IMR-90 (cell line): ENCODE measurements at regions not wholly inside any gene's neighbourhood (a gene's known extent, or its start where the extent isn't known, plus 50 kb on each side); places are given as distances from the start of the nearest gene placed in this dataset.

Experiments used
- ATAC-seq: fragments of 200-7000 bp; cut with Tn5 transposase; 2 replicates; pipeline ENCODE4 v1.9.1; 2020; ENCODE audit warnings: low read depth, mild to moderate bottlenecking, moderate library complexity
- BruUV-seq: library from RNA; stranded (reverse); fragments of 400-500 nt; replicated peaks from 2 replicates; lab custom pipeline; 2021; lab: Mats Ljungman, UMichigan
- CTCF ChIA-PET: fragments of 300-600 bp; formaldehyde crosslinking; extraction: SDS; loops from one replicate; lab custom pipeline; 2021; ENCODE audit warnings: antibody characterized with exemption; lab: Yijun Ruan, JAX
- POLR2A ChIA-PET: fragments of 300-600 bp; sonication (Branson Sonifier 250); formaldehyde crosslinking; loops from one replicate; lab custom pipeline; 2022; ENCODE audit warnings: antibody characterized with exemption; ENCODE audit not compliant: unreplicated experiment; lab: Charles Lee
- DNase-seq: peaks from one replicate; pipeline ENCODE4 v3.0.0; 2013
- H2AFZ ChIP-seq: replicated peaks from 2 replicates; pipeline ENCODE3; 2013; ENCODE audit warnings: low read length, mild to moderate bottlenecking; ENCODE audit not compliant: poor library complexity
- H2AK5ac ChIP-seq: 2 replicates; pipeline ENCODE4 v1.6.1; 2013; ENCODE audit warnings: low read depth, low read length, inconsistent platforms
- H2AK9ac ChIP-seq: replicated peaks from 2 replicates; pipeline ENCODE3; 2013; ENCODE audit warnings: mild to moderate bottlenecking, low read depth, low read length, moderate library complexity; ENCODE audit not compliant: poor library complexity
- H2BK120ac ChIP-seq: 2 replicates; pipeline ENCODE4 v1.6.1; 2013; ENCODE audit warnings: low read depth, low read length, inconsistent platforms
- H2BK15ac ChIP-seq: 3 replicates; pipeline ENCODE4 v1.6.1; 2013; ENCODE audit warnings: low read depth, low read length, inconsistent platforms
- H2BK20ac ChIP-seq: 2 replicates; pipeline ENCODE4 v1.6.1; 2013; ENCODE audit warnings: low read depth, mild to moderate bottlenecking, inconsistent platforms, low read length, moderate library complexity
- H2BK5ac ChIP-seq: 2 replicates; pipeline ENCODE4 v1.6.1; 2013; ENCODE audit warnings: mild to moderate bottlenecking, low read depth, low read length, inconsistent platforms; ENCODE audit not compliant: poor library complexity, severe bottlenecking
- H3K14ac ChIP-seq: replicated peaks from 2 replicates; pipeline ENCODE4 v1.6.1; 2013; ENCODE audit warnings: low read depth, low read length, inconsistent platforms
- H3K18ac ChIP-seq: 2 replicates; pipeline ENCODE4 v1.6.1; 2013; ENCODE audit warnings: low read depth, low read length, control low read depth
- H3K23ac ChIP-seq: 2 replicates; pipeline ENCODE4 v1.6.1; 2013; ENCODE audit warnings: low read depth, low read length, inconsistent platforms
- H3K27ac ChIP-seq: 2 replicates; pipeline ENCODE4 v1.5.1; 2013; ENCODE audit warnings: mild to moderate bottlenecking, control low read depth, low read length; ENCODE audit not compliant: insufficient read depth
- H3K27me3 ChIP-seq: 2 replicates; pipeline ENCODE4 v1.6.1; 2013; ENCODE audit warnings: low read length; ENCODE audit not compliant: control insufficient read depth, insufficient read depth
- H3K36me3 ChIP-seq: 2 replicates; pipeline ENCODE4 v1.6.1; 2013; ENCODE audit warnings: low read length, mixed read lengths; ENCODE audit not compliant: control insufficient read depth, insufficient read depth
- H3K4ac ChIP-seq: 2 replicates; pipeline ENCODE4 v1.6.1; 2013; ENCODE audit warnings: low read depth, low read length, inconsistent platforms
- H3K4me1 ChIP-seq: 2 replicates; pipeline ENCODE4 v1.6.1; 2013; ENCODE audit warnings: low read length, mixed read lengths; ENCODE audit not compliant: control insufficient read depth, insufficient read depth
- H3K4me2 ChIP-seq: 2 replicates; pipeline ENCODE4 v1.6.1; 2013; ENCODE audit warnings: low read depth, mild to moderate bottlenecking, control low read depth, low read length, moderate library complexity
- H3K4me3 ChIP-seq: 2 replicates; pipeline ENCODE4 v1.5.1; 2013; ENCODE audit warnings: low read depth, mild to moderate bottlenecking, control low read depth, low read length, moderate library complexity; ENCODE audit not compliant: insufficient read depth
- H3K56ac ChIP-seq: 2 replicates; pipeline ENCODE4 v1.6.1; 2013; ENCODE audit warnings: low read length, inconsistent platforms; ENCODE audit not compliant: insufficient read depth; ENCODE audit errors: extremely low read depth
- H3K79me1 ChIP-seq, 2 experiments: 2 replicates each; pipeline ENCODE4 v1.6.1; 2013; ENCODE audit warnings: low read length in 2 of 2, inconsistent platforms in 1 of 2, low read depth in 1 of 2
- H3K9ac ChIP-seq: 2 replicates; pipeline ENCODE4 v1.6.1; 2013; ENCODE audit warnings: low read depth, low read length, control low read depth
- H3K9me1 ChIP-seq: 2 replicates; pipeline ENCODE4 v1.6.1; 2013; ENCODE audit warnings: low read length, inconsistent platforms; ENCODE audit not compliant: insufficient read depth
- H3K9me3 ChIP-seq: 2 replicates; pipeline ENCODE4 v1.6.1; 2013; ENCODE audit warnings: low read length; ENCODE audit not compliant: control insufficient read depth, insufficient read depth
- H4K20me1 ChIP-seq: 2 replicates; pipeline ENCODE4 v1.6.1; 2013; ENCODE audit warnings: low read length, inconsistent platforms; ENCODE audit not compliant: insufficient read depth
- H4K5ac ChIP-seq: 2 replicates; pipeline ENCODE4 v1.6.1; 2013; ENCODE audit warnings: mild to moderate bottlenecking, low read depth, low read length, control low read depth
- H4K8ac ChIP-seq, 2 experiments: 2 replicates each; pipeline ENCODE4 v1.6.1; 2013; ENCODE audit warnings: low read depth in 2 of 2, low read length in 2 of 2, control low read depth in 1 of 2, inconsistent platforms in 1 of 2
- H4K91ac ChIP-seq: 2 replicates; pipeline ENCODE4 v1.6.1; 2013; ENCODE audit warnings: low read depth, low read length, inconsistent platforms; ENCODE audit not compliant: insufficient read depth
- BHLHE40 ChIP-seq: fragments of 150-350 bp; IDR thresholded peaks from 2 replicates; pipeline ENCODE4 v1.6.1; 2016; ENCODE audit warnings: mild to moderate bottlenecking, low read depth, low read length
- CEBPB ChIP-seq: IDR thresholded peaks from 2 replicates; pipeline ENCODE4 v1.6.1; 2012; ENCODE audit warnings: low read depth, low read length, improper control_type of control experiment
- MAZ ChIP-seq: IDR thresholded peaks from 2 replicates; pipeline ENCODE4 v1.6.1; 2012; ENCODE audit warnings: low read depth, mild to moderate bottlenecking, low read length, improper control_type of control experiment, moderate library complexity, borderline replicate concordance
- MXI1 ChIP-seq: IDR thresholded peaks from 2 replicates; pipeline ENCODE4 v1.6.1; 2012; ENCODE audit warnings: low read depth, mild to moderate bottlenecking, low read length, moderate library complexity, borderline replicate concordance
- POLR2A ChIP-seq: IDR thresholded peaks from 2 replicates; pipeline ENCODE4 v1.6.1; 2012; ENCODE audit warnings: mild to moderate bottlenecking, low read depth, low read length
- SMC3 ChIP-seq: fragments of 150-350 bp; IDR thresholded peaks from 2 replicates; pipeline ENCODE4 v1.6.1; 2016; ENCODE audit warnings: low read depth, mild to moderate bottlenecking, antibody characterized with exemption, low read length, moderate library complexity
- WGBS, 2 experiments: methylation state at CpG; one replicate each; pipeline versions ENCODE4 v1.1.5 to v1.1.7; 2013; ENCODE audit warnings: missing lambda C conversion rate in 2 of 2; ENCODE audit not compliant: insufficient read length in 1 of 2; ENCODE audit errors: extremely low coverage in 2 of 2; 5-methylcytosine and 5-hydroxymethylcytosine counted together
- dilution Hi-C: fragments of 300-500 bp; cut with HindIII; formaldehyde crosslinking; loops from one replicate; pipeline ENCODE4 v1.14.3; 2018; ENCODE audit warnings: low sequenced_read_pairs; ENCODE audit not compliant: unreplicated experiment
- in situ Hi-C: fragments of 300-500 bp; cut with MboI; formaldehyde crosslinking; loops from 3 replicates; pipeline ENCODE4 v1.14.3; 2019; ENCODE audit warnings: low sequenced_read_pairs, inconsistent platforms, mixed read lengths
- intact Hi-C: fragments of 100-400 bp; cut with micrococcal nuclease; formaldehyde crosslinking; loops from 2 replicates; pipeline ENCODE4 v1.10.0; 2022
- TF ChIP-seq, protein P1 (sequence below): conservative IDR thresholded peaks from 2 replicates; pipeline ENCODE4 v1.5.1; 2012; ENCODE audit warnings: mild to moderate bottlenecking, low read depth, low read length, improper control_type of control experiment
- TF ChIP-seq, protein P2 (sequence below): fragments of 150-350 bp; IDR thresholded peaks from 2 replicates; pipeline ENCODE4 v1.6.1; 2016; ENCODE audit warnings: low read depth, mild to moderate bottlenecking, low read length, moderate library complexity, borderline replicate concordance

DNA sequence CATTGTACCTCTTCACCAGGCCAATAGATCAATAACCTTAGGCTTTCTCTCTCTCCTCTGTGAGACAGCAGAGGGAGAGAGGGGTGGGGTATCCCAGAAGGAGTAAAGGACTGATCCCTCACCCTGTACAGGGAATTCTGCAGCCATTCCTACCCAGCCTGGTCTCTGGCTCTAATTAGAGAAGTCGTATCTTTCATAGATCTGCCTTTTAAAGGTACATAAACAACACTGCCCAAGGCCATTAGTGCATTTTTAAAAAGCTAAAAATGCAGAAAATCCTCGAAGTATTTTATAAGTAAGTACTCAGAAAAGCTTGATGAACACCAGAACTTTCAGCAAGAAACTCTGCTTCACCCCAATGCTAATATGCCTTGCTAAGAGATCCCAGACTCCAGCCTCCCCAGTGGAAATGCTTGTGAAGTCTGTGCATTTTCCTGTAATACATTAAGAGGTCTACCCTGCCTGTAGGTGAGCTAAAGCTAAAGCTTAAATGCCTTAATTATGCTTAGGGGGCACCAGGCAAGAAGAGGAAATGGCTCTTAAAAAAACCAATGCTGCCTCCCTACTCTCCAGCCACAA lies 200.0 kb upstream of the ANKRD55 start:
- no peaks in the 10 kb centered on the region for H4K20me1 ChIP-seq
- intact Hi-C loops = no loop called here
- H2BK5ac ChIP-seq = no peak overlapping the region
- dilution Hi-C loops = no loop called here
- no peak for TF ChIP-seq SMC3
- TF ChIP-seq MAZ = no peak
- TF ChIP-seq, protein P1, sequence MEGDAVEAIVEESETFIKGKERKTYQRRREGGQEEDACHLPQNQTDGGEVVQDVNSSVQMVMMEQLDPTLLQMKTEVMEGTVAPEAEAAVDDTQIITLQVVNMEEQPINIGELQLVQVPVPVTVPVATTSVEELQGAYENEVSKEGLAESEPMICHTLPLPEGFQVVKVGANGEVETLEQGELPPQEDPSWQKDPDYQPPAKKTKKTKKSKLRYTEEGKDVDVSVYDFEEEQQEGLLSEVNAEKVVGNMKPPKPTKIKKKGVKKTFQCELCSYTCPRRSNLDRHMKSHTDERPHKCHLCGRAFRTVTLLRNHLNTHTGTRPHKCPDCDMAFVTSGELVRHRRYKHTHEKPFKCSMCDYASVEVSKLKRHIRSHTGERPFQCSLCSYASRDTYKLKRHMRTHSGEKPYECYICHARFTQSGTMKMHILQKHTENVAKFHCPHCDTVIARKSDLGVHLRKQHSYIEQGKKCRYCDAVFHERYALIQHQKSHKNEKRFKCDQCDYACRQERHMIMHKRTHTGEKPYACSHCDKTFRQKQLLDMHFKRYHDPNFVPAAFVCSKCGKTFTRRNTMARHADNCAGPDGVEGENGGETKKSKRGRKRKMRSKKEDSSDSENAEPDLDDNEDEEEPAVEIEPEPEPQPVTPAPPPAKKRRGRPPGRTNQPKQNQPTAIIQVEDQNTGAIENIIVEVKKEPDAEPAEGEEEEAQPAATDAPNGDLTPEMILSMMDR = no peak
- TF ChIP-seq, protein P2, sequence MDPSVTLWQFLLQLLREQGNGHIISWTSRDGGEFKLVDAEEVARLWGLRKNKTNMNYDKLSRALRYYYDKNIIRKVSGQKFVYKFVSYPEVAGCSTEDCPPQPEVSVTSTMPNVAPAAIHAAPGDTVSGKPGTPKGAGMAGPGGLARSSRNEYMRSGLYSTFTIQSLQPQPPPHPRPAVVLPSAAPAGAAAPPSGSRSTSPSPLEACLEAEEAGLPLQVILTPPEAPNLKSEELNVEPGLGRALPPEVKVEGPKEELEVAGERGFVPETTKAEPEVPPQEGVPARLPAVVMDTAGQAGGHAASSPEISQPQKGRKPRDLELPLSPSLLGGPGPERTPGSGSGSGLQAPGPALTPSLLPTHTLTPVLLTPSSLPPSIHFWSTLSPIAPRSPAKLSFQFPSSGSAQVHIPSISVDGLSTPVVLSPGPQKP = no peak
- no peak for TF ChIP-seq POLR2A
- TF ChIP-seq BHLHE40 = no peak
- TF ChIP-seq MXI1 = no peak
- no peak for TF ChIP-seq CEBPB
- no peak for DNase-seq
- ChIA-PET POLR2A (no interaction called here), CTCF (no interaction called here)
- no peak overlapping the region for H2AK9ac ChIP-seq
- H2BK20ac ChIP-seq = no peak overlapping the region
- H3K27me3 ChIP-seq = no peaks in the 10 kb centered on the region
- H3K36me3 ChIP-seq = no peaks in the 10 kb centered on the region
- no peak overlapping the region for H3K4me3 ChIP-seq
- no peak overlapping the region for H2AK5ac ChIP-seq
- no peak overlapping the region for H2BK120ac ChIP-seq
- no peak overlapping the region for H3K9ac ChIP-seq
- H4K8ac ChIP-seq = no peak overlapping the region; a peak in 1 of 4 replicates
- no peaks in the 10 kb centered on the region for H3K79me1 ChIP-seq
- H3K23ac ChIP-seq = no peak overlapping the region
- peaks cover 20% of the 10 kb centered on the region for H3K4me1 ChIP-seq
- in situ Hi-C loops = no loop called here
- no peak overlapping the region for H3K56ac ChIP-seq
- no peak for ATAC-seq
- peak overlapping the region; percentile 60; the same call in 1 of the 2 replicates for H3K18ac ChIP-seq
- peak overlapping the region; percentile 23; the same call in 1 of the 2 replicates for H4K91ac ChIP-seq
- no peak overlapping the region for H3K27ac ChIP-seq
- no peak overlapping the region for H4K5ac ChIP-seq
- no TSS peak for BruUV-seq
- no peak overlapping the region for H2AFZ ChIP-seq
- no peak overlapping the region for H3K14ac ChIP-seq
- H3K9me3 ChIP-seq = no peaks in the 10 kb centered on the region
- H3K9me1 ChIP-seq = peaks cover 8% of the 10 kb centered on the region; the same call in 1 of the 2 replicates
- no CpG with 5 or more reads among the region's 2 CpGs for WGBS, 2 experiments
- H3K4ac ChIP-seq = 0 out of 2 replicates have a peak overlapping the region, but pooled peaks have one; percentile 15
- H3K4me2 ChIP-seq = no peak overlapping the region
- H2BK15ac ChIP-seq = no peak overlapping the region
